ENCODE measurements at regions not wholly inside any gene's neighbourhood (a gene's known extent, or its start where the extent isn't known, plus 50 kb on each side); places are given as distances from the start of the nearest gene placed in this dataset.

DNA sequence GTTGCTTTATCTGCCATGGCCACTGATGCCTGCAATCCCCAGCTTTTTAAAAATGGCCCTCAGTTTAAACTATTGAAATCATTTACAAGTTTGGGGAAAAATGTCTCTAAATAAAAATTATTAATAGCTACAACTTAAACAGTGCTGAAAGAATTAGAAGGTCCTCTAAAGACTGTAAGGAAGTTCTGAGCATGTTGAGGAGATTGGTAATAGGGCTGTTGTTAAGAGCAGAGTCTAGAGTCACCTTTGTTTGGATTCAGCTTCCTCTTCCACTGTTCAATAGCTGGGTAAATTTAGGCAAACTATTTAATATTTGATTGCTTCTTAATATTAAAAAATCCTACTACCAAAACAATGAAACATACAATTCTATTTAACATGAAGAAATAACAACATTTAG is 1127.1 kb upstream of the DDX18 start:
- TF ChIP-seq, protein P1, sequence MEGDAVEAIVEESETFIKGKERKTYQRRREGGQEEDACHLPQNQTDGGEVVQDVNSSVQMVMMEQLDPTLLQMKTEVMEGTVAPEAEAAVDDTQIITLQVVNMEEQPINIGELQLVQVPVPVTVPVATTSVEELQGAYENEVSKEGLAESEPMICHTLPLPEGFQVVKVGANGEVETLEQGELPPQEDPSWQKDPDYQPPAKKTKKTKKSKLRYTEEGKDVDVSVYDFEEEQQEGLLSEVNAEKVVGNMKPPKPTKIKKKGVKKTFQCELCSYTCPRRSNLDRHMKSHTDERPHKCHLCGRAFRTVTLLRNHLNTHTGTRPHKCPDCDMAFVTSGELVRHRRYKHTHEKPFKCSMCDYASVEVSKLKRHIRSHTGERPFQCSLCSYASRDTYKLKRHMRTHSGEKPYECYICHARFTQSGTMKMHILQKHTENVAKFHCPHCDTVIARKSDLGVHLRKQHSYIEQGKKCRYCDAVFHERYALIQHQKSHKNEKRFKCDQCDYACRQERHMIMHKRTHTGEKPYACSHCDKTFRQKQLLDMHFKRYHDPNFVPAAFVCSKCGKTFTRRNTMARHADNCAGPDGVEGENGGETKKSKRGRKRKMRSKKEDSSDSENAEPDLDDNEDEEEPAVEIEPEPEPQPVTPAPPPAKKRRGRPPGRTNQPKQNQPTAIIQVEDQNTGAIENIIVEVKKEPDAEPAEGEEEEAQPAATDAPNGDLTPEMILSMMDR (IDR thresholded peaks at IDR 0.05; ENCODE audit: low read depth, low read length): no peak
- no peaks in the 10 kb centered on the region for H3K36me3 ChIP-seq
- no peaks in the 10 kb centered on the region for H3K4me1 ChIP-seq
- no peaks in the 10 kb centered on the region for H3K9me3 ChIP-seq
- DNase-seq: no peak
- H3K27me3 ChIP-seq: no peaks in the 10 kb centered on the region
- no peak overlapping the region for H3K4me3 ChIP-seq (ENCODE audit: low read depth, low read length)

DNA sequence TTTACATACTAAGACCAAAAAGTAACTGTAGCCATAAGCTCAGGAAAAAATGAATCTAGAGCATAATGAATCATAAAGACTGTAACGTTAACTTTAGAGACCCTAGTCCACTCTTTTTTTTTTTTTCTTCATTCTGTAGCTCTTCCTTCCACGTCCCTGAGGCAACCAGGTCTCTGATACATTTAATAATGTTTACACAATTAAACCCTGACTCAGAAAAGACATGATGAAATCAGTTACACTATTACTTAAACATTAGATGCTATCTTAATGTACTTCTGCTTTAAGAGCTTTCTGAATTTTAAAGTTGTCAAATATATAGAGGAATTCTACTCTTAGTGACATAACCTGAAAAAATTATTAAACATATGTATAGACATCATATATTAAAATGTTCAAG is 1121.5 kb upstream of the DDX18 start:
- no peaks in the 10 kb centered on the region for H3K36me3 ChIP-seq
- no peak for DNase-seq

DNA sequence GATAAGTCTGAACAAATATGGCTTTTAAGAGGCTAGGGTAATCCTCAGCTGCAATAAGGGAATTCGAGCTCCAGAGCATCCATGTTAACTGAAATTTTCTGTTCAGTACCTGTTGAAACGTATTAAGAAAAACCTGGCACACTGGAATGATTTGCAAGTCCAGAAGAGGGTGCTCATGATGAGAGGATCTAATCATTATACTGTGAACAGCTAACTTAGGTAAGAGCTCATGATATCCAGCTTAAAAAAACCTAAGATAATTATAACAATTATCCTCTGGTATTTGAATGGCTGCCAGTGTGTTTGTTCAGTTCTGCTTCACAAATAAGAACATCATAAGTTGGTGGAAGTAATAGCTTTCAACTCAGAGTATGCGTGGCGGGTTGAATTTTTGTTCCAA is 1118.3 kb upstream of the DDX18 start:
- Histone ChIP-seq H3K27me3 (no peaks in the 10 kb centered on the region), H3K36me3 (no peaks in the 10 kb centered on the region), H3K4me1 (no peaks in the 10 kb centered on the region), H3K9me3 (no peaks in the 10 kb centered on the region), H3K4me3 (ENCODE audit: low read depth, low read length) (no peak overlapping the region)
- TF ChIP-seq, protein P1 (IDR thresholded peaks at IDR 0.05; ENCODE audit: low read depth, low read length): no peak
- no peak for DNase-seq

More for the DNA sequence above, 1121.5 kb upstream of the DDX18 start:
- Histone ChIP-seq H3K4me1 (no peaks in the 10 kb centered on the region), H3K4me3 (ENCODE audit: low read depth, low read length) (no peak overlapping the region), H3K9me3 (no peaks in the 10 kb centered on the region), H3K27me3 (no peaks in the 10 kb centered on the region)
- TF ChIP-seq, protein P1 (IDR thresholded peaks at IDR 0.05; ENCODE audit: low read depth, low read length): no peak

DNA sequence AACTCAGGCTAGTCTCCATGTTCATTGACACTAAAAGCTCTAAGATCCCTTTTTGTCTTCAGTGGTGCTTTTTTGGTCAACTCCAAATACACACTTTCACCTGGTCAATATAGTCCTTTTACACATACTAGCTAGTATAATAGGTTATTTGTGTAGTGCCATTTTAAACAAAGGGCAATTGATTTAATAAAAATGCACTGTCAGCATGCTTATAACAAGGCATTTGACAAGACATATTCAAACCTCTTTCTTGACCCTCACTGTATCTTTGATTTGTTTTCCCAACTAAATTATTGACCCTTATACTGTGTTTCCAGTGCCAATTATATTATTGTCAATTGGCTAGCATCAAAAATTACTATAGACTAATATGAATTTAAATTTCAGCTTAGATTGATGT is 1117.6 kb upstream of the DDX18 start:
- no peaks in the 10 kb centered on the region for H3K9me3 ChIP-seq
- DNase-seq: no peak
- no peaks in the 10 kb centered on the region for H3K4me1 ChIP-seq
- no peaks in the 10 kb centered on the region for H3K27me3 ChIP-seq
- no peak overlapping the region for H3K4me3 ChIP-seq (ENCODE audit: low read depth, low read length)
- TF ChIP-seq, protein P1 (IDR thresholded peaks at IDR 0.05; ENCODE audit: low read depth, low read length): no peak
- H3K36me3 ChIP-seq: no peaks in the 10 kb centered on the region

DNA sequence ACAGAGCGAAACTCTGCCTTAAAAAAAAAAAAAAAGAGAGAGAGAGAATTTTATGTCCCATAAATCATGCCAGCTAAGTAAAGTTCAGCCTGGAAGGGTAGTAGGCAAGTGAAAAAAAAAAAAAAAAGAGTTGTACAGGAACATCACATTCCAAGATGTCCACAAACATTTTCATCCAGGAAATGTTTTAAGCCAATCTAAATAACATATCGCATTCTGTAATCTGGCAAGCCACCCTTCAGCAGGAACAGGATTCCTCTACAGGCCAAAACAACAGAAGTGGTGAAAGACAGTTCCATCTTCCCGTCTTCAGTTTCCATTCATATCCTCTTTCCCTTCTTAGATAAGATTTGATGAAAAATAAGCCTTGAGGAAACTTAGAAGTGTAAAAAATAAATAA is 1108.1 kb upstream of the DDX18 start:
- no peaks in the 10 kb centered on the region for H3K27me3 ChIP-seq
- H3K4me3 ChIP-seq (ENCODE audit: low read depth, low read length): no peak overlapping the region
- H3K36me3 ChIP-seq: no peaks in the 10 kb centered on the region
- H3K4me1 ChIP-seq: no peaks in the 10 kb centered on the region
- TF ChIP-seq, protein P1 (IDR thresholded peaks at IDR 0.05; ENCODE audit: low read depth, low read length): no peak
- H3K9me3 ChIP-seq: no peaks in the 10 kb centered on the region
- no peak for DNase-seq

DNA sequence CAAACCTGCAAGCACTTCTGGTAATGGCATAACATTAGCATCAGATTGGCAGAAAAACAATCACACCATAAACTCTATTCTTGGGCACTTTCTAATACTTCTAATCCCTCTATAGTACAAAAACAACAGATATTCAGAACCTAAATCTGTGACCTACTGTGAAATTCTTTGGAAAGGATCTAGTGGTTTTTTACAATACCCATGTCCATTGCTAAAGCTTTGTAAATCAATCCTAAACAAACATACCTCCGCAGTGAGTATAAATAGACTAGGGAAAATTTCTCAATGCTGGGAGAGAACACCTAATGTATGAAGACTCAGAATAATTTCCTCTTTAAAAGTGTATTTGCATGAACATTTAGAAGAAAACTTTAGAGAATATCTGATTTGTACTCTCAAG is 1098.5 kb upstream of the DDX18 start:
- Histone ChIP-seq H3K36me3 (no peaks in the 10 kb centered on the region), H3K4me1 (no peaks in the 10 kb centered on the region), H3K4me3 (ENCODE audit: low read depth, low read length) (no peak overlapping the region), H3K9me3 (no peaks in the 10 kb centered on the region), H3K27me3 (no peaks in the 10 kb centered on the region)
- no peak for DNase-seq
- TF ChIP-seq, protein P1 (IDR thresholded peaks at IDR 0.05; ENCODE audit: low read depth, low read length): no peak
